ENCODE measurements at regions not wholly inside any gene's neighbourhood (a gene's known extent, or its start where the extent isn't known, plus 50 kb on each side); places are given as distances from the start of the nearest gene placed in this dataset.

GRCh38 chr9:85427772-85428171, 314.0 kb downstream of the AGTPBP1 start:
- DNase-seq: no peak

GRCh38 chr9:85425153-85425611, 316.6 kb downstream of the AGTPBP1 start:
- DNase-seq: peak; percentile 57

- DNase-seq: no peak
These were observed 318.3 kb downstream of the AGTPBP1 start for GRCh38 chr9:85423422-85423821.

- peak; percentile 31 for DNase-seq
These were observed 320.1 kb downstream of the AGTPBP1 start for GRCh38 chr9:85421641-85422040.

- peak; percentile 50 for DNase-seq
These were observed 321.0 kb downstream of the AGTPBP1 start for GRCh38 chr9:85420750-85421149.

- DNase-seq: no peak
These were observed 324.1 kb downstream of the AGTPBP1 start for GRCh38 chr9:85417674-85418073.

- DNase-seq: no peak
These were observed 325.0 kb downstream of the AGTPBP1 start for GRCh38 chr9:85416715-85417114.

- DNase-seq: no peak
These were observed 327.4 kb downstream of the AGTPBP1 start for GRCh38 chr9:85414390-85414789.

GRCh38 chr9:85408494-85408893, 333.3 kb downstream of the AGTPBP1 start:
- DNase-seq: no peak

- no peak for DNase-seq
These were observed 336.2 kb downstream of the AGTPBP1 start for GRCh38 chr9:85405566-85405950.

GRCh38 chr9:85404911-85405565, 336.7 kb downstream of the AGTPBP1 start:
- no peak for DNase-seq

GRCh38 chr9:85402551-85402950, 339.2 kb downstream of the AGTPBP1 start:
- no peak for DNase-seq

- DNase-seq: peak; percentile 23
These were observed 339.8 kb downstream of the AGTPBP1 start for GRCh38 chr9:85401998-85402397.

GRCh38 chr9:85397005-85397404, 344.7 kb downstream of the AGTPBP1 start:
- no peak for DNase-seq

- DNase-seq: no peak
These were observed 349.5 kb downstream of the AGTPBP1 start for GRCh38 chr9:85392260-85392659.

GRCh38 chr9:85377731-85378289, 363.9 kb downstream of the AGTPBP1 start:
- DNase-seq: peak; percentile 15

GRCh38 chr9:85368781-85369180, 373.0 kb downstream of the AGTPBP1 start:
- DNase-seq: no peak

- no peak for DNase-seq
These were observed 382.6 kb downstream of the AGTPBP1 start for GRCh38 chr9:85359161-85359560.

- DNase-seq: no peak
These were observed 392.7 kb downstream of the AGTPBP1 start for GRCh38 chr9:85349046-85349445.

- no peak for DNase-seq
These were observed 394.2 kb downstream of the AGTPBP1 start for GRCh38 chr9:85347541-85347940.

- DNase-seq: no peak
These were observed 396.9 kb downstream of the AGTPBP1 start for GRCh38 chr9:85344901-85345300.

- no peak for DNase-seq
These were observed 402.4 kb downstream of the AGTPBP1 start for GRCh38 chr9:85339338-85339737.

GRCh38 chr9:85334228-85334627, 407.5 kb downstream of the AGTPBP1 start:
- no peak for DNase-seq

GRCh38 chr9:85332487-85332886, 409.3 kb downstream of the AGTPBP1 start:
- DNase-seq: no peak

- no peak for DNase-seq
These were observed 410.1 kb downstream of the AGTPBP1 start for GRCh38 chr9:85331626-85332025.
